Frontal cortex (tissue), 3 donors: ENCODE measurements at regions not wholly inside any gene's neighbourhood (a gene's known extent, or its start where the extent isn't known, plus 50 kb on each side); places are given as distances from the start of the nearest gene placed in this dataset.
"Not testable (repeated sequence)": the region's sequence is repeated elsewhere in the genome, so short reads cannot be mapped to it uniquely, and the experiment has no call there.

Source experiments
- DNase-seq, 2 donors: peaks; one replicate each; pipeline ENCODE4 v3.0.0; 2012; ENCODE audit warnings: low spot score in 2 of 2
- FAIRE-seq: peaks from 2 replicates; lab custom pipeline; 2012; peaks lifted over from hg19 to GRCh38; lab: Jason Lieb, UNC
- donor health status: control.
- donor health status: control.
- donor health status: control.

DNA sequence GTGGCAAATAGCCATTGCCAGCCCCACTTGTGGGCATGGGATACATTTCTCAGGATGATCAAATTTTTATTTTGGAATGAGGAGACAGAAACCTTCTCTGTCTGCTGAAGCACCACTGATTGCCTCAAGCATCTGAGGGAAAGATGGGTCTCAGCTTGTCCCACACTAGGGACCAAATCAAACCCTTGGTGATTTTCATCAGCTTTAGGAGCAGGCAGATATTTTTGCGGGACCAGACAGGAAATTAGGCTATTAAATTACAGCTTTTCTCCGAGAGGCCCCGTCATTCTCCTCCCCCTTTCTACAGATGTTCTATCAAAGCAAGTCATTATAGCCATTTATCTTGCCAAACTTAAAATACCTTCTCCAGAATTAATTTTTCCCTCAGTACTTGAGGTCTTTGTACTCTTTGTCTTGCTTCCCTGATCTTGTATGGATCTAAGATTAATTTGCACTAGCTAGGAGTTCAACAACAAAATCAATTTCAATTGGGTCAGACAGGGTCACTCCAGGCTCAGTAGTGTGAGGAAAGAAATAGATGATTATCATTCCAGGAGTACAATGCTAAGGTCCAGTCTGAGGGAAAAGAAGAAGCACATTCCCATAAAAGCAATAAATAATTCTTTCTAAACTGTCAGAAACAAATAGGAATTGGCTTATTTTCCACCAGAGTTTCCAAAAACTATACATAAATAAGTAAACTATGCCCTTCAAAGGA, 818.1 kb upstream of the SOX11 start:
- DNase-seq (no peak), FAIRE-seq (no peak)

DNA sequence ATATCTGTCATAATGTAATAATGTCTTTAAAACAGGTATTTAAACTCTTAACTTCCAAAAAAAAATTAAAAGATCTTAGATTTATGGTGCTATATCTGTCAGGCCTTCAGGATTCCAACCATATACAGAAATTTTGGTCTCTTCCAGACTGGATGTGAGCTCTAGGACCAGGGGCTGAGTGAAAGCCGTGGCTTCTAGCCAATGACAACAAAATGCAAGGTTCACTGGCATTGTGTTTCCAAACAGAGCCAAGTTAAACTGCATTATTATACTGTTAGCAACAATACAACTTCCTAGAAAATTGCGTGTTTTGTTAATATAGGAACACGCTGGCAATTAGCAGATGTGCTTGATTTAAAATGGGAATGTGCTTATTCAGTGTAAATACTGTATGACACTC, 809.8 kb upstream of the SOX11 start:
- DNase-seq (no peak), FAIRE-seq (no peak)

GRCh38 chr2:4882941-4883340, 809.2 kb upstream of the SOX11 start:
- DNase-seq, result no peak
- no peak for FAIRE-seq

DNA sequence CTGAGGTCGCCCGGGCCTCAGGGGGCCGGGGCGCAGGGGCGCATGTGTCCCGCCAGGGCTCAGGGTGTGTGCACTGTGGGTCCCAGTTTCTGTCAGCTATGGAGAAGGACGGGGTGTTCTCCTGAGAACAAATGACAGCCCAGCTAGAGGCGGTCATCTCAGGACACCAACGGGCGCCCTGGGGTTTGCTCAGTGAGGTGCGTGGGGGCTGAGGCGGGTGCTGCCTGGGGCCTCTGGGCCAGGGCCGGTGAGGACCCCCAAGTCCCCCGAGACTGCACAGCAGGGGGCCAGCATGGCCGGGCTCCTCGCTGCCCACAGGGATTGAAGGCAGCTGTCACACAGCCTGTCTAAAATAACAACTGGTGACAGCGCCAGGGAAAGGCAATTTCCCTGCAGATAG, 808.8 kb upstream of the SOX11 start:
- no peak for FAIRE-seq
- DNase-seq, result no peak

DNA sequence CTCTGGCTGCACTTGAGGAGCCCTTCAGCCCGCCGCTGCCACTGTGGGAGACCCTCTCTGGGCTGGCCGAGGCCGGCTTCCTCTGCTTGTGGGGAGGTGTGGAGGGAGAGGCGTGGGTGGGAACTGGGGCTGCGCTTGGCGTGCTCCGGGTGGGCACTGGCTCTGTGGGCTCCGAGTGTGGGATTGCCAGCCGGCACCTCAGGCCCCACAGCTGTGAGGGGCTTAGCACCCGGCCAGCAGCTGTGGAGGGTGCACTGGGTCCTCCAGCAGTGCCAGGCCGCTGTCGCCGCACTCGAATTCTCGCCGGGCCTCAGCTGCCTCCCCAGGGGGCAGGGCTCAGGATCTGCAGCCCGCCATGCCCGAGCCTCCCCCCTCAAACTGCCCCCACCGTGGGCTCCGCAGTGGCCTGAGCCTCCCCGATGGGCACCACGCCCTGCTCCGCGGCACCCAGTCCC, 808.0 kb upstream of the SOX11 start:
- FAIRE-seq, result no peak
- DNase-seq, result no peak

GRCh38 chr2:4891394-4891793, 800.8 kb upstream of the SOX11 start:
- DNase-seq (no peak), FAIRE-seq (no peak)

GRCh38 chr2:4895371-4895770, 796.8 kb upstream of the SOX11 start:
- FAIRE-seq (no peak), DNase-seq (no peak)

- FAIRE-seq, result no peak
Measured at GRCh38 chr2:4898706-4899105, 793.5 kb upstream of the SOX11 start.

GRCh38 chr2:4900242-4900641, 791.9 kb upstream of the SOX11 start:
- FAIRE-seq, result no peak
- DNase-seq, result no peak

More at GRCh38 chr2:4898706-4899105, 793.5 kb upstream of the SOX11 start:
- DNase-seq, result no peak

DNA sequence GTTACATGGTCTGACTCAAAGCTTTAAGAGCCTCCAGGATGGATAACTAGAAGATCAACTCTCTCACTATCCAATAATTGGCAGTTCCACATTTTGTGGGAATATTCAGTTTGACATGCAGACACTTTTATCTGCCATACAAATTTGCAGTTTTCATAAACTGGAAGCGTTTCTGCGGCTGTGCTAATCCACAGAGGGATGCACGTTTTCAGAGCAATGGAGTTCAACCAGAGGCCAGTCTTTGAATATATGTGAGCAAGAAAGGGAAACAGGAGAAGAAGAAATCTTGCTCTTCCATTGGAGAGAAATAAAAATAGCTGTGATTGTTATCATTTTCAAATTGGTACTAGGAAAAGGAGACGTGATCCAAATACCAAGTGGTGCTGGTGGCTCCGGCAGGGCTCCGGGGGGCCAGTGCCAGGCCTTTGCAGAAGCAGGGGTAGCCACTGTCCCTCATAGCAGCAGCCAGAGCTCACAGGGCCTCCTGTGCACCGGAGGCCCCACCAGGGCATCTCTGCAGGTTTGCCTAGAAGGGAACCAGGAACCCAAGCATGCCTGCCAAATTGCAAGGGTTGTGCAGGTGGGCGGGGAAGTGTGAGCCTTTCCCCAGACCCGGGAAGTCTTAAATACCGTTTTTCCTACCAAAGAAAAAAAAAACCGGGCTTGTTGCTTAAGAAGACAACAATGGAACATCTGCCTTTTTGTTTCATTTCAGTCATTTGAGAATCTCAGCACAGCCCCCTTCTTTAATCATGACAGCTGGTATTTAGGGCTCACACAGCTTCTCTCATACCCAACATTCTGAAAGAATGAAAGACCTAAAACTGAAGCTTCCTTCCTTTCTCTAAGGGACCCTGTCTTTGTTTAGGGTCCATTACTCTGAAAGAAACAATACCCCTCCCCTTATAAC, 791.1 kb upstream of the SOX11 start:
- FAIRE-seq (no peak), DNase-seq (no peak)

- FAIRE-seq, result no peak
- DNase-seq, result no peak
Measured at GRCh38 chr2:4903656-4904348, 788.4 kb upstream of the SOX11 start.

GRCh38 chr2:4908461-4908860, 783.7 kb upstream of the SOX11 start:
- no peak for FAIRE-seq
- no peak for DNase-seq

DNA sequence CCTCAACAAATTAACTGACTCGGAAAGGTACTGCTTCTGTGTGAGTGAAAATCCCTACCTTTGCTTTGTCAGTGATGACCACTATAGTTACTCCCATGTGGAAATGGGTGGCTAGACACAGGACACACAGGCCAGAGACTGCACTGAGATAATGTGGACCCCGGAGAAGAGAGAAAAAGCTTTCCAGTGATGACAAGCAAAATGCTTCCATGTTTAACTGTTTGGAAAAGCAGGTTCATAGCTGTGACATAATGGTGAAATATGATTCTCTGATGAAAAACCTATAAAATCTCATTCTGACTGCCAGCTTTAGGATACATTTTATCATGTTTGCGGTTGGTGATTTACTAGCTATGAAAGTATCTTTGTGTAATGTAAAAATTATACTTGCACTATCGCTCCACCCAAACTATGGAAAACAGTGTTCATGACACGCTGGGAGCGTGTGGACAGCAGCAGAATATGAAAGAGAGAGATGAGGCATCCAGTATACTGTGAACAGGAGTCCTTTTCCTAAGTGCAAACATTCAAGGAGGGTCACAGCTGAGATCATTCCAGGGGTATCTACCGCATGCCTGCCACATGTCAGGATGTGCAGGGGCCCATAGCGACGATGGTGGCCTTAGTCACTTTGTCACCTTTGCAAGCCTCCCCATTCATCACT, 782.7 kb upstream of the SOX11 start:
- DNase-seq (no peak), FAIRE-seq (no peak)

- FAIRE-seq, result no peak
- DNase-seq, result no peak
Measured at GRCh38 chr2:4914036-4914435, 778.1 kb upstream of the SOX11 start.

DNA sequence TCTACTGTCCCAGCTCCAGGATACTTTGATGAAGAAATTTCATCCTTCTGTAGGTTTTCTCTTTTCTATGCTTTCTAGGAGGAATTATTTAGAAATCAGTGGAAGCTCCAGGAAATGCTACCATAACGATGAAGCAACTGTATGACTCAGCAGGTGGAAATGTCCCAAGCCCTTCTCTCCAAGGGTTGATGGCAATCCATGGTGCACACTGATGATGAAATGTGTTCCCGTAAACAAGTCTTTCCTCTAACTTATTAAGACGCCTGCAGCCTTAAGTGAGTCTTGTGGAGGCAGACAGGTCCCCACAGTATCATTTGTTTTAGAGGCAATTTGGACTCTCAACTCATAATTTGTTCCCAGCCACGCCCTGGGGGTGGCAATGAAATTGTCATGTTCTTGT, 777.6 kb upstream of the SOX11 start:
- FAIRE-seq (no peak), DNase-seq (no peak)

DNA sequence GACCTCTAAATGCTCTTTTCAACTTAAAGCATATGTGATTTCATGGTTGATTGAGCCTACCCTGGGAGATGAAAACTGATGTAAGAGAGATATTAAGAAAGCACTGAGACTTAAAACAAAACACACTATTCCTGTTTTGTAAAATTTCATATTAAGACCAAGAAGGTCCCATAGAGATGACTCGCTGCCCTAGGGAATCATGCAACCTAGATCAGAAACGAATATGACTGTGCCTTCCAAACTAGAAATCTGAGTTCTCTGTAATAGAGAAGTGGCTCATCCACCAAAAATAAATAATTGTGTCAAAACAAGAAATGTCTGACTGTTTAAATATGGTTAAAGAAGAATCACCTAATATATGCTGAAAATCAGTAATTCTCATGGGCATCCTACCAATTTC, 776.8 kb upstream of the SOX11 start:
- DNase-seq, result no peak
- FAIRE-seq, result no peak

GRCh38 chr2:4916094-4916493, 776.1 kb upstream of the SOX11 start:
- DNase-seq (no peak), FAIRE-seq (no peak)

- DNase-seq (no peak), FAIRE-seq (no peak)
Measured at GRCh38 chr2:4930704-4931103, 761.5 kb upstream of the SOX11 start.

DNA sequence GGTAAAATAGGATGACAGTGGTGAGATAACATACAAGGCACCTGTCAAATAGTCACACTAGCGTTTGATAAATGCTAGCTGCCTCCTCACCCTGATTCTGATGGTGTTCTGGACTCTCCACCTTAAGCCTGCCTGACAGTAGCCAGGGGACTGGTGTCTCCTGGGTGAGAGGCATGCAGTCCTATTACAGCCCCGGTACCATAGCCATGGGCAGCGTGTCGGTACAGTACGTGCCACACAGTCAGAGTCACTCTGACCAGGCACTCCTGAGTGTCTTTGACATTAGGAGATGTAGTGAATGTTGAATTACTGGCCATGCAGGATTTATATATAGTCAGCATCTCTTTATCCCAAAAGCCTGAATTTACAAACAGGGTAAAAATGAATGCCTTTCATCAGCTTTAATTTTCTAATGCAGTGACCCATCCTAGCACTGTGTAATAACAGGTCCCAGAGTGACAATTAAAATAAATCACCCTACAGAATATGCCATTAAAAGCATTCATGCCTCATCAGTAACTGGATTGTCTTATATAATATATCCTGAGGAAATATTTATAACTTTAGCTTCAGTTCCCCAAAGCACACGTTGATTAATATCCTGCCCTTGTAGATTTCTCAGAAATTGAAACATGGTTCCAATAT, 760.3 kb upstream of the SOX11 start:
- FAIRE-seq (no peak), DNase-seq (no peak)

GRCh38 chr2:4935291-4935690, 756.9 kb upstream of the SOX11 start:
- DNase-seq, FAIRE-seq: not testable (repeated sequence)
